GM19372 (cell line): ENCODE measurements at regions not wholly inside any gene's neighbourhood (a gene's known extent, or its start where the extent isn't known, plus 50 kb on each side); places are given as distances from the start of the nearest gene placed in this dataset.
"Not testable (repeated sequence)": the region's sequence is repeated elsewhere in the genome, so short reads cannot be mapped to it uniquely, and the experiment has no call there.

Experiments
- ATAC-seq: cut with Tn5 transposase; IDR thresholded peaks from one replicate; pipeline ENCODE4 v1.9.1; 2021; ENCODE audit warnings: mild to moderate bottlenecking, low read depth, moderate library complexity; ENCODE audit not compliant: unreplicated experiment

- not testable (repeated sequence) for ATAC-seq
Measured at GRCh38 chr3:143175940-143176894, 56.6 kb downstream of the CHST2 start.

- peak; percentile 62 for ATAC-seq
Measured at GRCh38 chr3:143177965-143178364, 58.4 kb downstream of the CHST2 start.

- ATAC-seq = not testable (repeated sequence)
Measured at GRCh38 chr3:143178775-143179548, 59.4 kb downstream of the CHST2 start.

- no peak for ATAC-seq
Measured at GRCh38 chr3:143179603-143180002, 60.0 kb downstream of the CHST2 start.

GRCh38 chr3:143180860-143181259 is 61.3 kb downstream of the CHST2 start:
- ATAC-seq = not testable (repeated sequence)

- not testable (repeated sequence) for ATAC-seq
Measured at GRCh38 chr3:143181977-143182376, 62.4 kb downstream of the CHST2 start.

GRCh38 chr3:143182866-143183664 is 63.5 kb downstream of the CHST2 start:
- no peak for ATAC-seq

GRCh38 chr3:143183665-143183964 is 64.0 kb downstream of the CHST2 start:
- ATAC-seq = no peak

GRCh38 chr3:143184099-143184498 is 64.5 kb downstream of the CHST2 start:
- no peak for ATAC-seq

- no peak for ATAC-seq
Measured at GRCh38 chr3:143185401-143185800, 65.8 kb downstream of the CHST2 start.

GRCh38 chr3:143187111-143187510 is 67.5 kb downstream of the CHST2 start:
- ATAC-seq = no peak

GRCh38 chr3:143188881-143189280 is 69.3 kb downstream of the CHST2 start:
- ATAC-seq = no peak

GRCh38 chr3:143190101-143190500 is 70.5 kb downstream of the CHST2 start:
- no peak for ATAC-seq

- ATAC-seq = no peak
Measured at GRCh38 chr3:143192193-143192592, 72.6 kb downstream of the CHST2 start.

GRCh38 chr3:143200001-143200924 is 80.7 kb downstream of the CHST2 start:
- ATAC-seq = no peak

GRCh38 chr3:143201045-143201444 is 81.5 kb downstream of the CHST2 start:
- ATAC-seq = no peak

- no peak for ATAC-seq
Measured at GRCh38 chr3:143201870-143202752, 82.5 kb downstream of the CHST2 start.

GRCh38 chr3:143203142-143203541 is 83.6 kb downstream of the CHST2 start:
- no peak for ATAC-seq

GRCh38 chr3:143203848-143204247 is 84.3 kb downstream of the CHST2 start:
- no peak for ATAC-seq
